Right lobe of liver (tissue), 6 donors: ENCODE measurements at regions not wholly inside any gene's neighbourhood (a gene's known extent, or its start where the extent isn't known, plus 50 kb on each side); places are given as distances from the start of the nearest gene placed in this dataset.
"Not testable (repeated sequence)": the region's sequence is repeated elsewhere in the genome, so short reads cannot be mapped to it uniquely, and the experiment has no call there.

Experiments used
- ATAC-seq, 4 donors: fragments of 200-7000 bp; cut with Tn5 transposase; one replicate each; pipeline ENCODE4 v1.9.1; 2020; ENCODE audit warnings: mild to moderate bottlenecking in 4 of 4, moderate library complexity in 4 of 4
- DNase-seq, 3 donors: peaks; one replicate each; pipeline ENCODE4 v3.0.0-alpha.2; 2020
- H3K27ac ChIP-seq, 3 donors: fragments of 200-600 bp; one replicate each; pipeline ENCODE4 v1.8.0; 2022
- H3K27me3 ChIP-seq, 2 donors: fragments of 200-600 bp; one replicate each; pipeline ENCODE4 v1.8.0; 2022
- H3K36me3 ChIP-seq, 4 donors: fragments of 200-600 bp; sonication (generic) in 1 of 4; one replicate each; pipeline versions ENCODE4 v1.5.1 to v1.8.0; 2017 to 2022; ENCODE audit warnings: control low read depth in 1 of 4
- H3K4me1 ChIP-seq, 4 donors: fragments of 200-600 bp; sonication (generic) in 1 of 4; one replicate each; pipeline versions ENCODE4 v1.5.1 to v1.8.0; 2017 to 2022; ENCODE audit warnings: control low read depth in 1 of 4
- H3K4me3 ChIP-seq, 3 donors: fragments of 200-600 bp; one replicate each; pipeline ENCODE4 v1.8.0; 2022
- H3K9me3 ChIP-seq, 4 donors: fragments of 200-600 bp; sonication (generic) in 1 of 4; one replicate each; pipeline versions ENCODE4 v1.5.1 to v1.8.0; 2017 to 2022; ENCODE audit warnings: control low read depth in 1 of 4
- CTCF ChIP-seq, 4 donors: fragments of 200-600 bp in 3 of 4; fragments of 450-650 bp in 1 of 4; IDR thresholded peaks; one replicate each; pipeline versions ENCODE4 v1.5.1 to v1.8.0; 2016 to 2022; ENCODE audit warnings: antibody characterized with exemption in 4 of 4, mild to moderate bottlenecking in 2 of 4
- POLR2A ChIP-seq: fragments of 450-650 bp; IDR thresholded peaks from one replicate; pipeline ENCODE4 v1.6.1; 2017; ENCODE audit warnings: antibody characterized with exemption, mild to moderate bottlenecking
- WGBS: methylation state at CpG from one replicate; pipeline ENCODE4 v1.1.6; 2018; ENCODE audit warnings: low coverage, low lambda C conversion rate; ENCODE audit not compliant: insufficient coverage; ENCODE audit errors: missing lambda C conversion rate; 5-methylcytosine and 5-hydroxymethylcytosine counted together
- intact Hi-C, 2 donors: fragments of 100-400 bp; cut with DNase I; formaldehyde crosslinking; loops; one replicate each; pipeline versions ENCODE4 v1.11.2 to v1.14.1; 2022
- donor health status: DM: no; HTN: yes; CAD: no.
- donor health status: DM: no; HTN: no; CAD: no.
- donor health status: DM: no; HTN: no; CAD: no.
- donor health status: DM: no; HTN: yes; CAD: no.
- donor health status: DM: no; HTN: yes; CAD: no.

GRCh38 chr6:168935628-168936010 lies 318.0 kb downstream of the THBS2 start:
- intact Hi-C loops, result no loop called here
- ATAC-seq (no peak), DNase-seq (no peak)
- no peaks in the 10 kb centered on the region for H3K4me1 ChIP-seq
- H3K27ac ChIP-seq, result no peak overlapping the region
- no peak overlapping the region for H3K4me3 ChIP-seq
- H3K9me3 ChIP-seq, result no peaks in the 10 kb centered on the region
- H3K36me3 ChIP-seq, result no peaks in the 10 kb centered on the region
- TF ChIP-seq POLR2A, result no peak
- TF ChIP-seq CTCF (IDR thresholded peaks at IDR 0.05), result no peak
- no peaks in the 10 kb centered on the region for H3K27me3 ChIP-seq
- 72% methylated on average over 8 of the region's 10 CpGs for WGBS

- Histone ChIP-seq H3K36me3 (no peaks in the 10 kb centered on the region), H3K4me3 (no peak overlapping the region), H3K4me1 (no peaks in the 10 kb centered on the region), H3K27me3 (no peaks in the 10 kb centered on the region), H3K27ac (no peak overlapping the region), H3K9me3 (no peaks in the 10 kb centered on the region)
- DNase-seq (no peak), ATAC-seq (no peak)
- WGBS, result 47% methylated on average over 16 of the region's 25 CpGs
- intact Hi-C loops, result no loop called here
- TF ChIP-seq CTCF (IDR thresholded peaks at IDR 0.05), result no peak
- TF ChIP-seq POLR2A, result no peak
Measured at GRCh38 chr6:168934660-168935627, 318.7 kb downstream of the THBS2 start.

- H3K4me3 ChIP-seq, H3K27ac ChIP-seq, DNase-seq, H3K36me3 ChIP-seq, ATAC-seq, H3K27me3 ChIP-seq, intact Hi-C loops, H3K4me1 ChIP-seq, H3K9me3 ChIP-seq: not testable (repeated sequence)
- 78% methylated on average over 13 of the region's 16 CpGs for WGBS
Measured at GRCh38 chr6:168932171-168932570, 321.5 kb downstream of the THBS2 start.

GRCh38 chr6:168931072-168931471 lies 322.6 kb downstream of the THBS2 start:
- H3K36me3 ChIP-seq, ATAC-seq, H3K27me3 ChIP-seq, H3K27ac ChIP-seq, intact Hi-C loops, H3K9me3 ChIP-seq, H3K4me1 ChIP-seq, H3K4me3 ChIP-seq, DNase-seq: not testable (repeated sequence)
- WGBS, result 74% methylated on average over 17 of the region's 17 CpGs

- Histone ChIP-seq H3K27me3 (no peaks in the 10 kb centered on the region), H3K9me3 (no peaks in the 10 kb centered on the region), H3K4me1 (no peaks in the 10 kb centered on the region), H3K4me3 (no peak overlapping the region), H3K36me3 (no peaks in the 10 kb centered on the region), H3K27ac (no peak overlapping the region)
- DNase-seq (no peak), ATAC-seq (no peak)
- TF ChIP-seq CTCF (IDR thresholded peaks at IDR 0.05) (no peak), POLR2A (no peak)
- intact Hi-C loops, result no loop called here
- 72% methylated on average over 9 of the region's 11 CpGs for WGBS
Measured at GRCh38 chr6:168929871-168930450, 323.7 kb downstream of the THBS2 start.
